HepG2 (cell line): ENCODE measurements at regions not wholly inside any gene's neighbourhood (a gene's known extent, or its start where the extent isn't known, plus 50 kb on each side); places are given as distances from the start of the nearest gene placed in this dataset.
"Not testable (repeated sequence)": the region's sequence is repeated elsewhere in the genome, so short reads cannot be mapped to it uniquely, and the experiment has no call there.

Source experiments
- ATAC-seq: fragments of 200-7000 bp; cut with Tn5 transposase; 3 replicates; pipeline ENCODE4 v1.9.1; 2020; ENCODE audit warnings: mild to moderate bottlenecking, moderate library complexity
- BruUV-seq: library from RNA; stranded (reverse); fragments of 400-500 nt; replicated peaks from 2 replicates; lab custom pipeline; 2021; lab: Mats Ljungman, UMichigan
- CTCF ChIA-PET: fragments of 300-600 bp; formaldehyde crosslinking; extraction: SDS; loops from one replicate; lab custom pipeline; 2021; ENCODE audit warnings: low total read pairs, inconsistent platforms, low intra/inter-chr PET ratio; lab: Yijun Ruan, JAX
- POLR2A ChIA-PET: fragments of 350-600 bp; sonication (Branson Sonifier 250); formaldehyde crosslinking; loops from one replicate; lab custom pipeline; 2020; ENCODE audit warnings: antibody characterized with exemption, inconsistent platforms; lab: Yijun Ruan, JAX
- DNase-seq: peaks from one replicate; pipeline ENCODE4 v3.0.0-alpha.2; 2015; ENCODE audit warnings: low spot score
- FAIRE-seq: peaks from 3 replicates; lab custom pipeline; 2011; peaks lifted over from hg19 to GRCh38; lab: Jason Lieb, UNC
- H2AFZ ChIP-seq: one replicate; pipeline ENCODE4 v1.6.1; 2011; ENCODE audit warnings: low read length, inconsistent platforms
- H3K27ac ChIP-seq: fragments of 300-600 bp; 3 replicates; pipeline ENCODE4 v1.8.0; 2011; ENCODE audit warnings: mixed run types, mild to moderate bottlenecking, mixed read lengths, low read length, inconsistent platforms; ENCODE audit not compliant: insufficient read depth; ENCODE audit errors: extremely low read length
- H3K27me3 ChIP-seq, 2 experiments: fragments of 200-600 bp in 1 of 2; 2 replicates in 1 of 2; 3 replicates in 1 of 2; pipeline versions ENCODE4 v1.6.0 to v1.8.0; 2011; ENCODE audit warnings: low read length in 2 of 2, mild to moderate bottlenecking in 2 of 2, moderate library complexity in 2 of 2, inconsistent platforms in 1 of 2; ENCODE audit not compliant: insufficient read depth in 2 of 2, control insufficient read depth in 1 of 2
- H3K36me3 ChIP-seq, 2 experiments: fragments of 200-600 bp in 1 of 2; replicated peaks in 1 of 2; 2 replicates in 1 of 2; 3 replicates in 1 of 2; pipeline versions ENCODE4 v1.5.1 to v1.8.0; 2011; ENCODE audit warnings: low read length in 2 of 2, inconsistent platforms in 1 of 2; ENCODE audit not compliant: insufficient read depth in 2 of 2, control insufficient read depth in 1 of 2
- H3K4me1 ChIP-seq: 2 replicates; pipeline ENCODE4 v1.5.1; 2012; ENCODE audit warnings: low read length, inconsistent platforms; ENCODE audit not compliant: insufficient read depth
- H3K4me2 ChIP-seq: 2 replicates; pipeline ENCODE4 v1.6.0; 2011; ENCODE audit warnings: low read depth, low read length, inconsistent platforms
- H3K4me3 ChIP-seq, 3 experiments: fragments of 200-600 bp in 1 of 3; sonication (generic), shearing (Covaris generic) in 1 of 3; replicated peaks in 1 of 3; 2 replicates each; pipeline ENCODE4 v1.5.1; 2011 to 2016; ENCODE audit warnings: low read length in 3 of 3, inconsistent platforms in 2 of 3, low read depth in 2 of 3, mild to moderate bottlenecking in 2 of 3, control low read depth in 1 of 3, mixed read lengths in 1 of 3; ENCODE audit not compliant: insufficient read depth in 1 of 3
- H3K79me2 ChIP-seq: one replicate; pipeline ENCODE4 v1.6.1; 2011; ENCODE audit warnings: low read length, inconsistent platforms; ENCODE audit not compliant: insufficient read depth
- H3K9ac ChIP-seq: 2 replicates; pipeline ENCODE4 v1.6.0; 2011; ENCODE audit warnings: mild to moderate bottlenecking, low read depth, low read length, inconsistent platforms; ENCODE audit not compliant: insufficient read depth
- H3K9me3 ChIP-seq: 2 replicates; pipeline ENCODE4 v1.5.1; 2012; ENCODE audit warnings: mild to moderate bottlenecking, low read length
- H4K20me1 ChIP-seq: 2 replicates; pipeline ENCODE4 v1.6.0; 2011; ENCODE audit warnings: inconsistent platforms, mild to moderate bottlenecking, low read length, moderate library complexity; ENCODE audit not compliant: insufficient read depth
- RBFOX2 ChIP-seq: fragments of 200-400 bp; formaldehyde crosslinking; IDR thresholded peaks from 2 replicates; pipeline ENCODE4 v1.6.1; 2017; ENCODE audit warnings: low read depth, mild to moderate bottlenecking, low read length
- SMYD3 ChIP-seq: sonication (generic); formaldehyde crosslinking; IDR thresholded peaks from 2 replicates; pipeline ENCODE4 v1.8.1; 2023; ENCODE audit warnings: mild to moderate bottlenecking, missing genetic modification reagents
- ZBTB3 ChIP-seq: sonication (generic); formaldehyde crosslinking; IDR thresholded peaks from 2 replicates; pipeline ENCODE4 v1.4.0; 2020; ENCODE audit warnings: low read depth, mild to moderate bottlenecking, moderate library complexity, missing genetic modification reagents, borderline replicate concordance
- ZNF17 ChIP-seq: sonication (generic); formaldehyde crosslinking; IDR thresholded peaks from 2 replicates; pipeline ENCODE4 v1.5.0; 2020; ENCODE audit warnings: mild to moderate bottlenecking, missing genetic modification reagents
- WGBS: methylation state at CpG from one replicate; pipeline ENCODE4 v1.1.6; 2017; ENCODE audit warnings: low lambda C conversion rate; 5-methylcytosine and 5-hydroxymethylcytosine counted together
- in situ Hi-C: cut with HindIII; loops from 2 replicates; pipeline ENCODE4 v1.10.0; 2017; ENCODE audit warnings: low pct_unique_long_range_greater_than_20kb; ENCODE audit not compliant: extremely low pct_ligation_motif_present
- intact Hi-C: fragments of 100-400 bp; cut with micrococcal nuclease; formaldehyde crosslinking; loops from one replicate; pipeline ENCODE4 v1.10.0; 2022; ENCODE audit not compliant: unreplicated experiment
- TF ChIP-seq, protein P1 (sequence below): sonication (generic); formaldehyde crosslinking; IDR thresholded peaks from 2 replicates; pipeline ENCODE4 v1.8.0; 2022; ENCODE audit warnings: missing genetic modification reagents, low read depth, mild to moderate bottlenecking, borderline replicate concordance
- TF ChIP-seq, protein P2 (sequence below): sonication (generic); formaldehyde crosslinking; IDR thresholded peaks from 2 replicates; pipeline ENCODE4 v1.5.0; 2020; ENCODE audit warnings: mild to moderate bottlenecking, missing genetic modification reagents
- TF ChIP-seq, protein P3 (sequence below): sonication (generic); formaldehyde crosslinking; conservative IDR thresholded peaks from 2 replicates; pipeline ENCODE4 v1.8.0; 2022; ENCODE audit warnings: missing genetic modification reagents

DNA sequence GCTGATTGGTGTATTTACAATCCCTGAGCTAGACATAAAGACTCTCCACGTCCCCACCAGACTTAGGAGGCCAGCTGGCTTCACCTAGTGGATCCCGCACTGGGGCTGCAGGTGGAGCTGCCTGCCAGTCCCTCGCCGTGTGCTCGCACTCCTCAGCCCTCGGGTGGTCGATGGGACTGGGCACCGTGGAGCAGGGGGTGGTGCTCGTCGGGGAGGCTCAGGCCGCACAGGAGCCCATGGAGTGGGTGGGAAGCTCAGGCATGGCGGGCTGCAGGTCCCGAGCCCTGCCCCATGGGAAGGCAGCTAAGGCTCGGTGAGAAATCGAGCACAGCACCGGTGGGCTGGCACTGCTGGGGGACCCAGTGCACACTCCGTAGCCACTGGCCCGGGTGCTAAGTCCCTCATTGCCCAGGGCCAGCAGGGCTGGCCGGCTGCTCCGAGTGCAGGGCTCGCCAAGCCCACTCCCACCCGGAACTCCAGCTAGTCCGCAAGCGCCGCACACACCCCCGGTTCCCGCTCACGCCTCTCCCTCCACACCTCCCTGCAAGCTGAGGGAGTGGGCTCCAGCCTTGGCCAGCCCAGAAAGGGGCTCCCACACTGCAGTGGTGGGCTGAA lies 1441.2 kb upstream of the ACVR2A start:
- H3K79me2 ChIP-seq, FAIRE-seq, in situ Hi-C loops, H4K20me1 ChIP-seq, H3K4me2 ChIP-seq, H3K9me3 ChIP-seq, H3K27me3 ChIP-seq, H3K36me3 ChIP-seq, intact Hi-C loops, H3K27ac ChIP-seq, CTCF ChIA-PET, POLR2A ChIA-PET, BruUV-seq, DNase-seq, ATAC-seq, H3K4me1 ChIP-seq, H2AFZ ChIP-seq, H3K9ac ChIP-seq, H3K4me3 ChIP-seq: not testable (repeated sequence)
- 77% methylated on average over 10 of the region's 28 CpGs for WGBS

DNA sequence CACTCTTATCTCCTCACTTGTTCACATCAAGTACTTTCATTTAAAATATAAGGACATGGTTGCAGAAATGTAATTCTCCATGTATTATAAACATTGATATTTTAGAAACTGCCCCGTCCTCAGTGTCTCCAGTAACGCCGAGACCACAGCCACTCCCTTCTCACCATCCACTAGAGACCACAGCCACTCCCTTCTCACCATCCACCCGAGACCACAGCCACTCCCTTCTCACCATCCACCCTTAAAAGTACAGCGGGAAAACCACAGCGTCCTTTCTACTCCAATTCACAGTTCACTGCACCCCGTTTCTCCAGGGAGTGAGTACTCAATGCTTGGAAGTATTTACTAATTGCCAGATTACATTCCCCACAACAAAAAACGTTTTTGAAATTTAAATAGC lies 1452.2 kb upstream of the ACVR2A start:
- H3K79me2 ChIP-seq: no peaks in the 10 kb centered on the region
- 30% methylated on average over 8 of the region's 8 CpGs for WGBS
- ATAC-seq: no peak
- no peak overlapping the region for H3K4me3 ChIP-seq
- no peaks in the 10 kb centered on the region for H3K4me1 ChIP-seq
- BruUV-seq: no TSS peak
- no peak for FAIRE-seq
- no peak overlapping the region for H2AFZ ChIP-seq
- TF ChIP-seq, protein P1, sequence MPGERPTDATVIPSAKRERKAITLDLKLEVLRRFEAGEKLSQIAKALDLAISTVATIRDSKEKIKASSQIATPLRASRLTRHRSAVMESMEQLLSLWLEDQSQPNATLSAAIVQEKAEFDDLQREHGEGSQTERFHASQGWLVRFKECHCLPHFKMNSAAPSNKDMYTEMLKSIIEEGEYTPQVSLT (CRISPR knock-in tag): no peak
- TF ChIP-seq ZBTB3: no peak
- no peak for TF ChIP-seq ZNF17 (CRISPR knock-in tag)
- no peak for TF ChIP-seq SMYD3 (CRISPR knock-in tag)
- TF ChIP-seq, protein P2, sequence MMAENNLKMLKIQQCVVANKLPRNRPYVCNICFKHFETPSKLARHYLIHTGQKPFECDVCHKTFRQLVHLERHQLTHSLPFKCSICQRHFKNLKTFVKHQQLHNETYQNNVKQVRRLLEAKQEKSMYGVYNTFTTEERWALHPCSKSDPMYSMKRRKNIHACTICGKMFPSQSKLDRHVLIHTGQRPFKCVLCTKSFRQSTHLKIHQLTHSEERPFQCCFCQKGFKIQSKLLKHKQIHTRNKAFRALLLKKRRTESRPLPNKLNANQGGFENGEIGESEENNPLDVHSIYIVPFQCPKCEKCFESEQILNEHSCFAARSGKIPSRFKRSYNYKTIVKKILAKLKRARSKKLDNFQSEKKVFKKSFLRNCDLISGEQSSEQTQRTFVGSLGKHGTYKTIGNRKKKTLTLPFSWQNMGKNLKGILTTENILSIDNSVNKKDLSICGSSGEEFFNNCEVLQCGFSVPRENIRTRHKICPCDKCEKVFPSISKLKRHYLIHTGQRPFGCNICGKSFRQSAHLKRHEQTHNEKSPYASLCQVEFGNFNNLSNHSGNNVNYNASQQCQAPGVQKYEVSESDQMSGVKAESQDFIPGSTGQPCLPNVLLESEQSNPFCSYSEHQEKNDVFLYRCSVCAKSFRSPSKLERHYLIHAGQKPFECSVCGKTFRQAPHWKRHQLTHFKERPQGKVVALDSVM (CRISPR knock-in tag): no peak
- TF ChIP-seq, protein P3, sequence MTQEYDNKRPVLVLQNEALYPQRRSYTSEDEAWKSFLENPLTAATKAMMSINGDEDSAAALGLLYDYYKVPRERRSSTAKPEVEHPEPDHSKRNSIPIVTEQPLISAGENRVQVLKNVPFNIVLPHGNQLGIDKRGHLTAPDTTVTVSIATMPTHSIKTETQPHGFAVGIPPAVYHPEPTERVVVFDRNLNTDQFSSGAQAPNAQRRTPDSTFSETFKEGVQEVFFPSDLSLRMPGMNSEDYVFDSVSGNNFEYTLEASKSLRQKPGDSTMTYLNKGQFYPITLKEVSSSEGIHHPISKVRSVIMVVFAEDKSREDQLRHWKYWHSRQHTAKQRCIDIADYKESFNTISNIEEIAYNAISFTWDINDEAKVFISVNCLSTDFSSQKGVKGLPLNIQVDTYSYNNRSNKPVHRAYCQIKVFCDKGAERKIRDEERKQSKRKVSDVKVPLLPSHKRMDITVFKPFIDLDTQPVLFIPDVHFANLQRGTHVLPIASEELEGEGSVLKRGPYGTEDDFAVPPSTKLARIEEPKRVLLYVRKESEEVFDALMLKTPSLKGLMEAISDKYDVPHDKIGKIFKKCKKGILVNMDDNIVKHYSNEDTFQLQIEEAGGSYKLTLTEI (CRISPR knock-in tag): no peak
- TF ChIP-seq RBFOX2: no peak
- TF ChIP-seq, all 625 proteins: peak for 0
- POLR2A ChIA-PET: no interaction called here
- Histone ChIP-seq H4K20me1 (no peaks in the 10 kb centered on the region), H3K27ac (no peak overlapping the region), H3K9ac (no peak overlapping the region), H3K4me2 (no peak overlapping the region), H3K36me3 (no peaks in the 10 kb centered on the region), H3K27me3 (no peaks in the 10 kb centered on the region), H3K9me3 (no peaks in the 10 kb centered on the region)
- intact Hi-C loops (no loop called here), in situ Hi-C loops (no loop called here)
- no peak for DNase-seq
- CTCF ChIA-PET: no interaction called here
